ENCODE measurements at regions not wholly inside any gene's neighbourhood (a gene's known extent, or its start where the extent isn't known, plus 50 kb on each side); places are given as distances from the start of the nearest gene placed in this dataset.
"Not testable (repeated sequence)": the region's sequence is repeated elsewhere in the genome, so short reads cannot be mapped to it uniquely, and the experiment has no call there.

DNA sequence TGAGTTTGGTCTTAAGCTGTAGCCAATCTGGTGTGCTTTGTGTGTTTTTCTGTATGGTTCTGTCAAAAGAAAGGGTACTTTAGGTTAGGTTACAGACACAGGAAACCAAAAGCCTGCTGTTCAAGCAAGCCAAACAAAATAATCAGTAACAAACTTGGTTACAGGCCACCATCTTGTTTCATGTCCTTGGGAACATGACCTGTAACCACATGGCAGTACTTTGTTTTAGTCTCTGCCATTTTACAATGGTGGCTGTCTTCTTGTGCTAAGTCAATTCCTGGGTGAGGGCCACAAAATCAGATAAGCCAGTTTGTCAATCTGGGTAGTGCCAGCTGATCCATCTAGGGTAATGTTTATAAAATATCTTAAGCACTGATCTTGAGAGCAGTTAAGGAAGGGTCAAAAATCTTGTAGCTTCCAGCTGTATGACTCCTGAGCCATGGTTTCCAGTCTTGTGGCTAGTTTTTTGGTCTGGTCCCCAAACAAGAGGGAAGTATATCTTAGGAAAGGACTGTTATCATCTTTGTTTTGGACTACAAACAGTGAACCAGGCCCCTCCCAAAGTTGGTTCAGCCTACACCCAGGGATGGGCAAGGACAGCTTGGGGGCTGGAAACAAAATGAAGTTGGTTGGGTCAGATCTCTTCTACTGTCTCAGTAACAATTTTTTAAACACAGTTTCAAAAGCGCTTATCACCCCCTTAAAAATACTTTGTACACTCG is 90.0 kb downstream of the IGLL5 start:
- DNase-seq: no peak

DNA sequence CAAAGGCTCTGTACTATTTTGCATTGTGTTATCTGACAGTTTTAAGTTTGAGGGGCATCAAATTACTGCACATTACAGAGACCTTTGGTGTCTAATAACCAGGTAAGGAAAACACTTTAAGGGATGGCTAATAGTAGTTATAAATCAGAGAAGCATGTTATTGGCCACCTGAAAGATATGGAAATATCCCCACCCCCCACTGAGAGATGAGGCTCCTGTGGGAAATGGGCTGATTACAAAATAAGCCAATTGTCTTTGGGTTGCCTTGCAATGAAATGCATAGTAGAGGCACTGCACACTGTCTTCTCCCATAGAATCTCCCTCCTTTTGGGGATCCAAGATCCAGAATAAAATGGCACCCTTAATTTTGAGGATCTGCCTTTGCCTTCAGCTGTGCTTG is 91.0 kb downstream of the IGLL5 start:
- no peak for DNase-seq

- no peak for DNase-seq
Measured at GRCh38 chr22:22979121-22979724, 91.1 kb upstream of the GNAZ start.

DNA sequence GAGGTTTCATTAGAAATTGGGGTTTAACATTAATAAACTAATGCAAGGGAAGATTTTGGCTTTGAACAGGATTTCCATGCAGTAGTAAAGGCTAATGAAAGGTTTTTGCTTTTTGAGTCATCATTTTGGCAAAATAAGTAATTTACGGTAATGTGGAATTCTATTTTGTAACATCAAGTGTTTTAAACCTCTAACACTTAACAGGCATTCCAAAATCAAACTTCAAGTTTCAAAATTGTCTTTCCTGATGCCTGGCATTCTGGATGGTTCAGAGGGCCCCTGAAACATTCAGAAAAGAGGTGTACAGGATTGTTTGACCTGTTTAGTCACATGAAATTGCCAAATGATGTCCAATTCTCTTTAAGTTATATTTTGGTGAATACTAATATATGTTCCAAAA is 90.4 kb upstream of the GNAZ start:
- no peak for DNase-seq

DNA sequence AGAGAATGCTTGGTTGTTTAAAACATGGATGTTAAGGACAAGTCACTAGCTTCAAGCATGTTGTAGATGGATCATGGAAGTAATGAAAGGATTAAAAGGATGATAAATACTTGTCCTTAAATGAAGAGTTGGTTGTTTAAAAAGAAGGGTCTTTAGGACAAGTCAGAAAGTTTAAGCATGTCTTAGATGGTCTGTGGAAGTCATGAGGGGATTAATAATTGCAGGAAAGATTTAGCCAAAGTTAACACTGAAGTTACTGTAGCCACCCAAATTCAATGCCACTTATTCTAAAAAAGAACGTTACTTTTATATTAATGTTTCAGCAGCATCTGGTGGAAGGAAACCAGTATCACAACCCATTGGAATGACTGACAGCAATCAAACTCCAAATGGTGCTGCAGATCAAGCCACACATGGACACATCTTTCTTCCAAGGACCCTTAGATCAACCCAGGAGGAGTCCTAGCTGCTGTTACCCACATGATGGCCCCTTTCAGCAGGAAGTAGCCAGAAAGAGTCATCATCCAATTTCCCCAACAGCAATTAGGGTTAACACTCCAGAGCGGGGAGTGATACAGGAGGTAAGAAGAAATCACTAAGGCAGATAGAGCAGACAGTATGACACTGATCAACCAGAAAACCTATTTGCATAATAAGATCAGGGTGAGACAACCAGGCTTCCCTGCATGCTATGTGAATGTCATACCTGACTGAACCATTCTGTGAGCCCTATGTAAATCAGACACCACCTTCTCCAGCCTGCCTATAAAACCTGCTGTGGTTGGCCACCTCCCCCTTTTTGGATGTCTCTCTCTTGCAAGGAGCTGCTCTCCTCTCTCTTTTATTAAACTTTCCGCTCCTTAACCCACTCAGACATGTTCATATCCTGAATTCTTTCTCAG is 88.4 kb upstream of the GNAZ start:
- no peak for DNase-seq

GRCh38 chr22:22982616-22983015 is 87.7 kb upstream of the GNAZ start:
- no peak for DNase-seq

DNA sequence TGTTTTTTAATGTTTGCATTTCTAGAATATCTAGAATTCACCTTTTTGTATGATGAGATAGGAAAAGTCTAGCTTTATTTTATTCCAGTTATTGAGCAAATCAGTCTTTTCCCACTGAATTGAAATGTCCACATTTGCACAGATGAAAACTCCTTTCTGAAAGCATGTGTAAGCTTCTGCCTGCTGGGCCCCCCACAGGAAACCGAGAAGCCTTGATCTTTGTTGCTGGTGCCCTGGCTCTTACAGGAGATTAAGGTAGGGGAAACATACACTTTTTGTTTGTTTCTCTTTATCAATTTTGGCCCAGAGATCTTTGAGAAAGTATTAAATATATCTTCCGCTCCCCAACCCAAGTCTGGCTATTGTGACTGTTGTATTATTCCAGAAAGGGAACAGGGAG is 87.2 kb upstream of the GNAZ start:
- DNase-seq: no peak

GRCh38 chr22:22983816-22984215 is 86.5 kb upstream of the GNAZ start:
- DNase-seq: no peak

DNA sequence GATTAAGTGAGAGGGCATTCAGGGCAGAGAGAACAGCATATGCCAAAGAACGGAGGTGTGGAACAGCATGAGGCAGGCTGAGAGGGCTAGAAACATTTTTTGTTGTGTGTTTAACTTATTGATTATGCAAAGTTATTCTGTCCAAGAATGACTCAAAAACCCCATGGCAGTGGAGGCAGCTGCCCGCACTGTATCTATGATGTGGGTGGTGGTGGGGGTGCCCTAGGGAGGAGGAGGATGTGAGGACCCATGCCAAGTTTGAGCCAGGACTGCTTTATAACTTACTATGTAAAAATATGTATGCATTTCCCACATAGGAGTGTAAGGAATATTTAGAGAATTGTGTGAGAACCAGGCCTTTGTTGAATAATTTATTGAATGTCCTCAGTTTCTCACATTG is 85.4 kb upstream of the GNAZ start:
- no peak for DNase-seq

GRCh38 chr22:22986008-22986407 is 84.3 kb upstream of the GNAZ start:
- DNase-seq: no peak

GRCh38 chr22:22986640-22987039 is 83.7 kb upstream of the GNAZ start:
- no peak for DNase-seq

- no peak for DNase-seq
Measured at GRCh38 chr22:22988150-22988549, 82.2 kb upstream of the GNAZ start.

GRCh38 chr22:22988785-22989184 is 81.5 kb upstream of the GNAZ start:
- DNase-seq: no peak

DNA sequence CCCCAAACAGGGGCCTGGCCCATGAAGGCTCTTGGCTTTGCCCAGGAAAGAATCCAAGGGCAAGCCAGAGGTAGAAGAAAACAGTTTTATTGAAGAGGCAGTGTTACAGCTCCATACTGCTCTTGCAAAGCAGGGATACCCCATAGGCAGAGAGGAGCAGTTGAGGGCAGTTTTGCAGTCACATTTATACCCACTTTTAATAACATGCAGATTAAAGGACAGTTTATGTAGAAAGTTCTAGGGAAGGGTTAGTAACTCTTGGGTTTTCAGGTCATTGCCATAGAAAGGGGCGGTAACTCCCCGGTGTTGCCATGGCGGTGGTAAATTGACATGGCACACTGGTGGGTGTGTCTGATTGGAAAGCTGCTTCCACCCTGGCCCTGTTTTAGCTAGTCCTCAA is 80.5 kb upstream of the GNAZ start:
- no peak for DNase-seq

DNA sequence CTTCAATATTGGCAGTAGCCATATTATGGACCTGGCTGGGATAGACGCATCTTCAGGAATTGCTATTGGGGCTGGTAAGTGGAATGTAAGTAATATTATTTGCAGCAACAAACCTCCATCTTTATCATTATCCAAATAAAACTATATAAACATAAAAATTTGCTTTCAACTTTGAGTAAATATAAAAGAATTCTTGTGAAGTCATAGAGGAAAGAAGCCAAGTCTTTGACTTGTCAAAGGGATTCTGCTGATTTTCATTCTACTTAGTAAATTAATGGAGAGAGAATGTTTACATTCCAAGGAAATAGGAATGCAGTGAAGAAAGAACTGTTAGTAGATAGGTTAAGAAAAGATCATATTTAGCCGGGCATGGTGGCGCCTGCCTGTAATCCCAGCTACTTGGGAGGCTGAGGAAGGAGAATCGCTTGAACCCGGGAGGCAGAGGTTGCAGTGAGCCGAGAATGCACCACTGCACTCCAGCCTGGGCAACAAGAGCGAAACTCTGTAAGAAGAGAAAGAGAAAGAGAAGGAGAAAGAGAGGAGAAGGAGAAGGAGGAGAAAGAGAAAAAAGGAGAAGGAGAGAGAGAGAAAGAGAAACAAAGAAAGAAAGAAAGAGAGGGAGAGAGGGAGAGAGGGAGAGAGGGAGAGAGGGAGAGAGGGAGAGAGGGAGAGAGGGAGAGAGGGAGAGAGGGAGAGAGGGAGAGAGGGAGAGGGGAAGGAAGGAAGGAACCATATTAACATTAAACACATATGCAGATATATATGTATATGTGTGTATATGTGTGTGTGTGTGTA is 79.4 kb upstream of the GNAZ start:
- not testable (repeated sequence) for DNase-seq

- no peak for DNase-seq
Measured at GRCh38 chr22:22992474-22992873, 77.8 kb upstream of the GNAZ start.

- DNase-seq: no peak
Measured at GRCh38 chr22:22993184-22993583, 77.1 kb upstream of the GNAZ start.

- DNase-seq: no peak
Measured at GRCh38 chr22:22995166-22995565, 75.2 kb upstream of the GNAZ start.

- DNase-seq: no peak
Measured at GRCh38 chr22:22996511-22997261, 73.6 kb upstream of the GNAZ start.

DNA sequence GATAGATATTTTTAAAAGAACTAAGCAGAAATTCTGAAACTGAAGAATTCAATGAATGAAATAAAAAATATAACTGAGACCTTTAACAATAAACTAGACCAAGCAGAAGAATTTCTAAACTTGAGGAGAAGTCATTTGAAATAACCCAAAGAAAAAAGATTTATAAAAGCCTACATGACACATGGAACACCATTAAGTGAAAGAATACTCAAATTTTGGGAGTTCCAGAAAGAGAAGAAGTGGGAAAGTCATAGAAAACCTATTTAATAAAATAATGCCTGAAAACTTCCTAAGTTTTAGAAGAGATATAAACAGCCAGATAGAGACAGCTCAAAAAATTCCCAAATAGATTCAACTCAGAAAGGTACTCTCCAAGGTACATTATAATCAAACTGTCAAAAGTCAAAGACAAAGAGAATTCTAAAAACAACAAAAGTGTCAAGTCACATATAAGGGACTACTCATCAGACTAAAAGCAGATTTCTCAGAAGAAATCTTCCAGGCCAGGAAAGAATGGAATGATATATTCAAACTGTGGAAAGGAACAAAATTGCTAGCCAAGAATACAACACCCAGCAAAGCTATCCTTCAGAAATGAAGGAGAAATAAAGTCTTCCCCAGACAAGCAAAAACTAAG is 72.9 kb upstream of the GNAZ start:
- no peak for DNase-seq

DNA sequence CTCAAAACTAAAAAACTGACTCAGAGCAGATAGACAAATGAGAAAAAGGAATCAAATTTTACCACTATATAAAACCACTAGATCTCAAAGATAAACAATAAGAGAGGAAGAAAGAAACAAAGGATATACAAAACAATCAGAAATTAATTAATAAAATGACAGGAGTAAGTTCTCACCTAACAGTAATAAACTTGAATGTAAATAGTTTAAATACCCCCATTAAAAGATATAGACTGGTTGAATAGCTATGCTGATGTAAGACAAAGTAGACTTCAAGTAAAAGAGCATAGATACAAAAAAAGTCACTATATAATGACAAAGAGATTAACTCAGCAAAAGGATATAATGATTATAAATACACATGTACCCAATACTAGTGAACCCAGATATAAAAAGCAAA is 72.3 kb upstream of the GNAZ start:
- no peak for DNase-seq

DNA sequence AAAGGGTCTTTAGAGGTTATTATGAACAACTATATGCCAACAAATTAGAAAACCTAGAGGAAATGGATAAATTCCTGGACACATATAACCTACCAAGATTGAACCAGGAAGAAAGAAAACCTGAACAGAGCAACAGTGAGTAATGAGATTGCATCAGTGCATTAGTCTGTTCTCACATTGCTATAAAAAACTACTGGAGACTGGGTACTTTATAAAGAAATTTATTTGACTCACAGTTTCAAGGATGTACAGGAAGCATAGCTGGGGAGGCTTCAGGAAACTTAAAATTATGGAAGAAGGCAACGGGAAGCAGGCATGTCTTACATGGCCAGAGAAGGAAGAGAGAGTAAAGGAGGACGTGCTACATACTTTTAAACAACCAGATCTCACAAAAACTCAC is 70.8 kb upstream of the GNAZ start:
- DNase-seq: no peak

Data from GDM1 (cell line).